ENCODE measurements at regions not wholly inside any gene's neighbourhood (a gene's known extent, or its start where the extent isn't known, plus 50 kb on each side); places are given as distances from the start of the nearest gene placed in this dataset.

GRCh38 chrX:95350774-95351488 lies 1333.7 kb upstream of the DIAPH2 start:
- no peak for TF ChIP-seq TAF1 (IDR thresholded peaks at IDR 0.05; ENCODE audit: low read depth)
- no peak for TF ChIP-seq FOXM1 (IDR thresholded peaks at IDR 0.05; ENCODE audit: borderline replicate concordance, low read depth)
- TF ChIP-seq EGR1 (IDR thresholded peaks at IDR 0.05) = no peak
- TF ChIP-seq YY1 (IDR thresholded peaks at IDR 0.05; ENCODE audit: low read depth) = no peak
- TF ChIP-seq CEBPB (IDR thresholded peaks at IDR 0.05) = no peak
- no peak for TF ChIP-seq RAD21 (IDR thresholded peaks at IDR 0.05; ENCODE audit: low read depth)

Measured in Ishikawa (cell line).